ENCODE measurements at regions not wholly inside any gene's neighbourhood (a gene's known extent, or its start where the extent isn't known, plus 50 kb on each side); places are given as distances from the start of the nearest gene placed in this dataset.

GRCh38 chr6:109295109-109295773 lies 87.0 kb downstream of the CD164 start:
- no peak for DNase-seq (ENCODE audit: low read depth)

- DNase-seq (ENCODE audit: low read depth), result no peak
These were observed 89.2 kb downstream of the CD164 start for GRCh38 chr6:109292983-109293586.

GRCh38 chr6:109292420-109292819 lies 89.8 kb downstream of the CD164 start:
- DNase-seq (ENCODE audit: low read depth), result no peak

GRCh38 chr6:109291902-109292301 lies 90.4 kb downstream of the CD164 start:
- no peak for DNase-seq (ENCODE audit: low read depth)

- DNase-seq (ENCODE audit: low read depth), result no peak
These were observed 91.9 kb downstream of the CD164 start for GRCh38 chr6:109290143-109290931.

- no peak for DNase-seq (ENCODE audit: low read depth)
These were observed 96.9 kb downstream of the CD164 start for GRCh38 chr6:109285366-109285765.

GRCh38 chr6:109284675-109285074 lies 97.6 kb downstream of the CD164 start:
- no peak for DNase-seq (ENCODE audit: low read depth)

GRCh38 chr6:109282756-109283155 lies 99.5 kb downstream of the CD164 start:
- DNase-seq (ENCODE audit: low read depth), result no peak

GRCh38 chr6:109279628-109280027 lies 102.6 kb downstream of the CD164 start:
- no peak for DNase-seq (ENCODE audit: low read depth)

GRCh38 chr6:109271622-109272021 lies 110.6 kb downstream of the CD164 start:
- no peak for DNase-seq (ENCODE audit: low read depth)

GRCh38 chr6:109269953-109270517 lies 112.2 kb downstream of the CD164 start:
- DNase-seq (ENCODE audit: low read depth), result no peak

GRCh38 chr6:109269057-109269456 lies 113.2 kb downstream of the CD164 start:
- DNase-seq (ENCODE audit: low read depth), result no peak

GRCh38 chr6:109265530-109265929 lies 116.7 kb downstream of the CD164 start:
- no peak for DNase-seq (ENCODE audit: low read depth)

- no peak for DNase-seq (ENCODE audit: low read depth)
These were observed 118.2 kb downstream of the CD164 start for GRCh38 chr6:109263873-109264700.

GRCh38 chr6:109262261-109262660 lies 120.0 kb downstream of the CD164 start:
- DNase-seq (ENCODE audit: low read depth), result no peak

- no peak for DNase-seq (ENCODE audit: low read depth)
These were observed 120.5 kb downstream of the CD164 start for GRCh38 chr6:109261811-109262210.

GRCh38 chr6:109260701-109261100 lies 121.6 kb downstream of the CD164 start:
- DNase-seq (ENCODE audit: low read depth), result no peak

- DNase-seq (ENCODE audit: low read depth), result no peak
These were observed 122.1 kb downstream of the CD164 start for GRCh38 chr6:109260126-109260525.

- DNase-seq (ENCODE audit: low read depth), result no peak
These were observed 124.1 kb downstream of the CD164 start for GRCh38 chr6:109258129-109258528.

- no peak for DNase-seq (ENCODE audit: low read depth)
These were observed 124.8 kb downstream of the CD164 start for GRCh38 chr6:109257494-109257893.

- DNase-seq (ENCODE audit: low read depth), result no peak
These were observed 126.2 kb downstream of the CD164 start for GRCh38 chr6:109255946-109256640.

Data from fibroblast of the conjunctiva (primary cell).